HepG2 (cell line): ENCODE measurements at regions not wholly inside any gene's neighbourhood (a gene's known extent, or its start where the extent isn't known, plus 50 kb on each side); places are given as distances from the start of the nearest gene placed in this dataset.

Source experiments
- CENPBD1 ChIP-seq: sonication (generic); formaldehyde crosslinking; IDR thresholded peaks from 2 replicates; pipeline ENCODE4 v1.8.0; 2022; ENCODE audit warnings: missing genetic modification reagents, low read depth, mild to moderate bottlenecking, borderline replicate concordance
- CENPT ChIP-seq: sonication (generic); formaldehyde crosslinking; IDR thresholded peaks from 2 replicates; pipeline ENCODE4 v1.8.0; 2022; ENCODE audit warnings: low read depth, mild to moderate bottlenecking, moderate library complexity, missing genetic modification reagents
- CHCHD3 ChIP-seq: sonication (generic); formaldehyde crosslinking; IDR thresholded peaks from 2 replicates; pipeline ENCODE4 v1.8.0; 2022; ENCODE audit warnings: mild to moderate bottlenecking, missing genetic modification reagents, moderate library complexity
- EP300 ChIP-seq, 3 experiments: sonication (generic) in 1 of 3; formaldehyde crosslinking in 1 of 3; IDR thresholded peaks; 2 replicates each; pipeline versions ENCODE4 v1.5.1 to v1.6.1; 2011 to 2020; ENCODE audit warnings: low read depth in 2 of 3, low read length in 2 of 3, borderline replicate concordance in 1 of 3, improper control_type of control experiment in 1 of 3, mild to moderate bottlenecking in 1 of 3, missing genetic modification reagents in 1 of 3, moderate library complexity in 1 of 3
- HNRNPLL ChIP-seq: fragments of 200-400 bp; formaldehyde crosslinking; IDR thresholded peaks from 2 replicates; pipeline ENCODE4 v1.6.1; 2017; ENCODE audit warnings: mild to moderate bottlenecking, low read depth, low read length; ENCODE audit not compliant: poor library complexity, severe bottlenecking
- LCORL ChIP-seq, 2 experiments: fragments of 450-650 bp in 1 of 2; sonication (generic) in 1 of 2; formaldehyde crosslinking in 1 of 2; IDR thresholded peaks; 2 replicates each; pipeline versions ENCODE4 v1.5.0 to v1.6.1; 2017 to 2020; ENCODE audit warnings: antibody characterized with exemption in 1 of 2, missing genetic modification reagents in 1 of 2
- MEIS1 ChIP-seq: sonication (generic); formaldehyde crosslinking; IDR thresholded peaks from 2 replicates; pipeline ENCODE4 v1.9.0; 2021; ENCODE audit warnings: mild to moderate bottlenecking, missing genetic modification reagents, moderate library complexity, borderline replicate concordance
- MEIS2 ChIP-seq: sonication (generic); formaldehyde crosslinking; IDR thresholded peaks from 2 replicates; pipeline ENCODE4 v1.9.0; 2021; ENCODE audit warnings: mild to moderate bottlenecking, missing genetic modification reagents
- MLLT10 ChIP-seq: sonication (generic); formaldehyde crosslinking; IDR thresholded peaks from 2 replicates; pipeline ENCODE4 v1.4.0; 2020; ENCODE audit warnings: missing genetic modification reagents
- NFIC ChIP-seq: IDR thresholded peaks from 2 replicates; pipeline ENCODE4 v1.6.1; 2012; ENCODE audit warnings: mild to moderate bottlenecking, low read length, inconsistent platforms
- SP1 ChIP-seq, 2 experiments: fragments of 450-650 bp in 1 of 2; sonication (generic) in 1 of 2; formaldehyde crosslinking in 1 of 2; IDR thresholded peaks; 2 replicates each; pipeline versions ENCODE4 v1.4.0 to v1.6.1; 2016 to 2020; ENCODE audit warnings: missing genetic modification reagents in 1 of 2
- U2AF2 ChIP-seq: fragments of 200-400 bp; formaldehyde crosslinking; IDR thresholded peaks from 2 replicates; pipeline ENCODE4 v1.6.1; 2017; ENCODE audit warnings: low read depth, mild to moderate bottlenecking, low read length
- ZBTB10 ChIP-seq: sonication (generic); formaldehyde crosslinking; IDR thresholded peaks from 2 replicates; pipeline ENCODE4 v1.4.0; 2020; ENCODE audit warnings: missing genetic modification reagents, borderline replicate concordance
- ZC3H4 ChIP-seq: sonication (generic); formaldehyde crosslinking; IDR thresholded peaks from 2 replicates; pipeline ENCODE4 v1.4.0; 2020; ENCODE audit warnings: missing genetic modification reagents, borderline replicate concordance
- ZFX ChIP-seq: sonication (generic); formaldehyde crosslinking; IDR thresholded peaks from 2 replicates; pipeline ENCODE4 v1.4.0; 2020; ENCODE audit warnings: mild to moderate bottlenecking, low read depth, missing genetic modification reagents, moderate library complexity
- ZMYM3 ChIP-seq: sonication (generic); formaldehyde crosslinking; IDR thresholded peaks from 2 replicates; pipeline ENCODE4 v1.5.1; 2020; ENCODE audit warnings: mild to moderate bottlenecking, missing genetic modification reagents
- ZNF564 ChIP-seq: sonication (generic); formaldehyde crosslinking; IDR thresholded peaks from 2 replicates; pipeline ENCODE4 v1.8.1; 2023; ENCODE audit warnings: mild to moderate bottlenecking, missing genetic modification reagents
- ZNF652 ChIP-seq: IDR thresholded peaks from 2 replicates; pipeline ENCODE4 v1.6.1; 2016; ENCODE audit warnings: low read depth, borderline replicate concordance
- ZNF75D ChIP-seq: sonication (generic); formaldehyde crosslinking; IDR thresholded peaks from 2 replicates; pipeline ENCODE4 v1.8.1; 2023; ENCODE audit warnings: missing genetic modification reagents, mild to moderate bottlenecking, borderline replicate concordance
- ZNF782 ChIP-seq: sonication (generic); formaldehyde crosslinking; IDR thresholded peaks from 2 replicates; pipeline ENCODE4 v1.4.0; 2020; ENCODE audit warnings: missing genetic modification reagents, mild to moderate bottlenecking, borderline replicate concordance
- TF ChIP-seq, protein P1 (sequence below): sonication (generic); formaldehyde crosslinking; IDR thresholded peaks from 2 replicates; pipeline ENCODE4 v1.8.1; 2023; ENCODE audit warnings: mild to moderate bottlenecking, missing genetic modification reagents, borderline replicate concordance
- TF ChIP-seq, protein P2 (sequence below): sonication (generic); formaldehyde crosslinking; IDR thresholded peaks from 2 replicates; pipeline ENCODE4 v1.8.0; 2022; ENCODE audit warnings: mild to moderate bottlenecking, missing genetic modification reagents, borderline replicate concordance

- TF ChIP-seq ZFX (CRISPR knock-in tag) (no peak), ZNF782 (CRISPR knock-in tag) (no peak), U2AF2 (no peak), MEIS2 (CRISPR knock-in tag) (no peak), EP300 (IDR thresholded peaks at IDR 0.05; ENCODE audit: low read depth in 2 of 2, low read length in 2 of 2) (peak in 1 of 2 experiments; percentile 51; a peak in 2 of 4 replicates), EP300 (CRISPR knock-in tag; IDR thresholded peaks at IDR 0.05; ENCODE audit: borderline replicate concordance) (no peak), NFIC (no peak), MLLT10 (no peak), ZBTB10 (no peak), ZNF75D (CRISPR knock-in tag) (no peak), HNRNPLL (no peak), CENPT (CRISPR knock-in tag) (no peak), CENPBD1 (CRISPR knock-in tag) (no peak), ZNF564 (CRISPR knock-in tag) (no peak), ZNF652 (0 out of 2 replicates have a peak, but pooled peaks have one; percentile 15), LCORL (IDR thresholded peaks at IDR 0.05) (no peak), LCORL (CRISPR knock-in tag; IDR thresholded peaks at IDR 0.05) (no peak), CHCHD3 (CRISPR knock-in tag) (no peak), MEIS1 (no peak), ZMYM3 (CRISPR knock-in tag) (no peak), SP1 (IDR thresholded peaks at IDR 0.05) (no peak), SP1 (CRISPR knock-in tag; IDR thresholded peaks at IDR 0.05) (no peak), ZC3H4 (CRISPR knock-in tag) (no peak)
- TF ChIP-seq, protein P1, sequence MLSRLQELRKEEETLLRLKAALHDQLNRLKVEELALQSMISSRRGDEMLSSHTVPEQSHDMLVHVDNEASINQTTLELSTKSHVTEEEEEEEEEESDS (CRISPR knock-in tag), result no peak
- TF ChIP-seq, protein P2, sequence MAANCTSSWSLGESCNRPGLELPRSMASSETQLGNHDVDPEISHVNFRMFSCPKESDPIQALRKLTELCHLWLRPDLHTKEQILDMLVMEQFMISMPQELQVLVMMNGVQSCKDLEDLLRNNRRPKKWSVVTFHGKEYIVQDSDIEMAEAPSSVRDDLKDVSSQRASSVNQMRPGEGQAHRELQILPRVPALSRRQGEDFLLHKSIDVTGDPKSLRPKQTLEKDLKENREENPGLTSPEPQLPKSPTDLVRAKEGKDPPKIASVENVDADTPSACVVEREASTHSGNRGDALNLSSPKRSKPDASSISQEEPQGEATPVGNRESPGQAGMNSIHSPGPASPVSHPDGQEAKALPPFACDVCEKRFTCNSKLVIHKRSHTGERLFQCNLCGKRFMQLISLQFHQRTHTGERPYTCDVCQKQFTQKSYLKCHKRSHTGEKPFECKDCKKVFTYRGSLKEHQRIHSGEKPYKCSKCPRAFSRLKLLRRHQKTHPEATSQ (CRISPR knock-in tag), result no peak
These were observed 95.0 kb upstream of the IFNGR1 start (continued) for GRCh38 chr6:137313928-137314855.
